Activated CD4-positive, alpha-beta T cell treated with anti-CD3 and anti-CD28 coated beads, Interleukin-2, amount 50 U/mL, for 1 hour (primary cell): ENCODE measurements at regions not wholly inside any gene's neighbourhood (a gene's known extent, or its start where the extent isn't known, plus 50 kb on each side); places are given as distances from the start of the nearest gene placed in this dataset.

Source experiments
- DNase-seq: peaks from one replicate; pipeline ENCODE4 v3.0.0-alpha.2; 2020

DNA sequence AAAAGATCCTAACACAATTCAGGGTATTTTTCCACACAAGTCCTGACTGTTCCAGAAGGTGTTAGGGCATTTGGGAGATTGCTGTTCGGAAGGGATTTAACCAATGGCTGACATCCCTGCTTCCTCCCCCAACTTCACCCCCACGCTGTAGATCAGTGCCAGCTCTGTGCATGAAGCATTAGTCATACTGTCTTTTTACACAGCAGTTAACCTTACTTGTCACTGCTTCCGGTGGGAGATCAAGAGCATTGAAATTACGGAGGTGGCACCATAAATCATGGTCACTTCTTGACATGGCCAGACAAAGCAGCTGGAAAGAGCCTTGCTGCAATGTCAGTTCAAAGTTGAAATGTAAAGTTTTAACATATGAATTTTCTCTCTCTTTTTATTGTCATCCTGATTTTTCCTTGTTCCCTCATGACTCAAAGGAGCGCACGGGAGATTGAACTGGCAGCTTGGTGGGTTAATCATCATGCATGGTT lies 70.2 kb downstream of the HRH4 start:
- no peak for DNase-seq

DNA sequence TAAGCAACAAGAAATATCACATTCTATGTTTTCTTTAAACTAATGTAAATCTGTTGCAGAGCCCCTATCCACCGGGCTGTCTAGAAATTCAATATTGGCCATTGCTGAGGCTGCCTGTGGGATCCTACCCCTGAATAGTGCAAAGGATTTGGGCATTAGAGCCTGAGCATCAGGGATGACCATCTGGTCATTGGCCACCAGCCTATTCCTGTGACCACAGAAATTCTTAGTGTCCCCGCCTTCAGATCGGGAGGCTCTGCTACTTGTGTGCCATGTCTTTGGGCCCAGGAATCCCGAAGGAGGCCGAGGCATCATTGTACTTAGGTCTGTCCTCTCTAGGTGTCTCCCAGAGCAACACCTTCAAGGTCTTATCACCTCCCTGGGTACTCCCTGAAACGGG lies 73.8 kb downstream of the HRH4 start:
- DNase-seq = no peak

DNA sequence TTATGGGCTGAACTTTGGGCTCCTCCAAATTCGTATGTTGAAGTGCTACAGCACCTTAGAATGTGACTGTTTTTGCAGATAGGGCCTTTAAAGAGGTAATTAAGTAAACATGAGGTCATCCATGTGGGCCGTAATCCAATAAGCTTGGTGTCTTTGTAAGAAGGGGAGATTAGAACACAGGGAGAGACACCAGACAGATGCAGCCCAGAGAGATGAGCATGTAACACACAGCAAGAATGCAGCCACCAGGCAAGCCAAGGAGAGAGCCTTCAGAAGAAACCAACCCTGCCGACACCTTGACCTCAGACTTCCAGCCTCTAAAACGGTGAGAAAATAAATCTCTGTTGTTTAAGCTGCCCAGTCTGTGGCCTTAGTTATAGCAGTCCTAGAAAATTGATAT lies 74.3 kb downstream of the HRH4 start:
- no peak for DNase-seq

DNA sequence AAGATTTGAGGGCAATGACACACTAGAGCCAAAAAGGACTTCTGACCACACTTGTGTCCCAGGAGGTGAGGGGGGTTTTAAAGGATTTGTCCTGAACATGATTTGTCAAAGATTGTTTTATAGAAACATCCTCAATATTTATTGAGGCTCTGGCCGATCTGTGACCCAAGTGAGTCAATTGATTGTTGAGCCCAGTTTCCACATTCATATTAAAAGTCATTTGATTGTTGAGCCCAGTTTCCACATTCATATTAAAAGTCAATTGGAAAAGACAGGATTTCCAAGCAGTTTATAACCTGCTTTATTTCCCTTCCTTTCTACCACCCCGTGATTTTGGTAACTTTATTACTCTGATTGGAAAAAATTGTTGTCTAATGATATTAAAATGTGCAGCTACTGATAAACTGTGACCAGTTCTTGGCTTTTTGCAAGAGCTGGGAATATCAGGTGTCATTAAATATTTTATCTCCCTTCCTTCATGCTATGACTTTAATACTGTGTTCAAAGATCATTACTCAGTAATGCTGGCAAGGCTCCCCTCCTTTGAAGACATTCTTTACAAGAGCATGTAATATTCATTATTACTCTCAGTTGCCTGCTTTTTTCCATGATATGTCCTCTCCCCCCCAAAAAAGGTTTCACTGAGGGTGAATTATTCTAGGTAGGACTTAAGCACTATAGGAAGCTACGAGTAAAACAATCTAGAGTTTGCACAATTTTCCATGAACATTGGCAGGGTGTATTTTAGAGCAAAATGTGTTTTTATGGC lies 75.3 kb downstream of the HRH4 start:
- no peak for DNase-seq

DNA sequence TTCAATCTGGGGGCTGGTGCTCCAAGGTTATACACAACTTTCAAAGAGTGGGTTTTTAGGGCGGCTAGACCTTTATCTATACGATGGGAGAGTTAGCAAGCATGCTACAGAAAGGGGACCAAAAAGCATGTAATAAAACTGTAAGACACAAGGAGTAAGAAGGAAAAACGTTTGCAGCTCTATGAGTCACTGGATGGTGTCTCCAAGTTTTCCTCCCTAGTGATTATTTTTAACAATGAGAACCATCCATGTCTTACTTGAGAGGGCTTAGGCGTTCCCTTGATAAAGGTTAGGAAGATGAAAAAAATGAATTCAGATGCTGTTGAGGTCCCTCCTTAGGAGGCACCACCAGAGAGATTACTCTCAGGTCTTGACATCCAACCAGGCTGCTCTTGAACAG lies 75.9 kb downstream of the HRH4 start:
- DNase-seq = no peak

DNA sequence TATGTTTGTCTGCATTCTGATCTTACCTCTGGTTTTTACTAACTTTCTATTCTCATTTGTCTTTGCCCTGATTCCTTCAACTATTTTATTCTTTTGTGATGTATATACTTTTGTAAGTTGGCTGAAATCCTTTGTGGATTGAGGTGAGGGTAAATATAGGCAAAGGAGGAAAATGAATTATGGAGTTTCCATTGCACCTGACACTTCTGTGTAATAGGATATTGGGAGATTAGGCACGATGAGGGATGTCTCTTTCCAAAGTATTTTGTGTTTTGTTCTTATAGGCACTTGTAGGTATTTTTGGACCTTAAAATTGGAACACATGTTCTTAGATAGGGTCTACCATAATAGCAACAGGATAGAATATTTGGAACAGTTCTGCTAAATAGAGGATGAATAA lies 76.4 kb downstream of the HRH4 start:
- no peak for DNase-seq

DNA sequence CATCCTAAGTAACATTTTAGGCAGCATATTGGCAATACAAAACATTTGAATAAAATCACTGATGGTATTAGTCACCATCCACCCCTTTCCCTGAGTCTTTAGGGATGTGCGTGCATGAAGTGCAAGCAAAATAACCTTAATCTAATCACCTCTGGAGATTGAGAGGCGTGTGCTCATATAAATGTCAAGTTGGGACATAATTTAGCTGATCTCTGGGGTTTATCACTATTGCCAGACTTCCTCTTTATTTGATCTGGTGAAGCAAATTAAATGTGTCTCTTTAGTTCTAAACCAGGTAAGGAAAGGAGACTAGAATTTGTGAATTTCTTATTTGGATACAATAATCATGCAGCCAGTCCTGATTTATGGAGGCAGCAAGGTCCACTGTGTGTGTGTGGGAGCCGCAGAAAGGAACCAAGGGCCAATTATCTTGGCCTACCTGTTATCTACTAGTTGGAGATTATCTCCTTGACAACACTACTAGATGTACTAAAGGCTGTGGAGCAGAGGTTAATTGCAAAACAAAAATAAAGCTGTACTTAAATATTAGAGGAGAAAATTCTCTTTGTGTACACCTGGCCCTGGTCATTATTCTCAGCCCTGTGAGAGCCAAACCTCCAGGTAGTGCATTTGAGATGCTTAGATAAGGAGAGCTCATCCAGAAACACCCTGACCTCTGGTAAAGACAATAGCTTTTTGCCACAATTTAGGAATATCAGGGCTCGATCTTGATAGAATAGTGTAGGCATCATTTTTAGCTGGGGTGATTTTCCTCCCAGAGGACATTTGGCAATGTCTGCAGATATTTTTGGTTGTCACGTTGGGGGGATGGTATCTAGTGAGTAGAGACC lies 78.2 kb downstream of the HRH4 start:
- no peak for DNase-seq

DNA sequence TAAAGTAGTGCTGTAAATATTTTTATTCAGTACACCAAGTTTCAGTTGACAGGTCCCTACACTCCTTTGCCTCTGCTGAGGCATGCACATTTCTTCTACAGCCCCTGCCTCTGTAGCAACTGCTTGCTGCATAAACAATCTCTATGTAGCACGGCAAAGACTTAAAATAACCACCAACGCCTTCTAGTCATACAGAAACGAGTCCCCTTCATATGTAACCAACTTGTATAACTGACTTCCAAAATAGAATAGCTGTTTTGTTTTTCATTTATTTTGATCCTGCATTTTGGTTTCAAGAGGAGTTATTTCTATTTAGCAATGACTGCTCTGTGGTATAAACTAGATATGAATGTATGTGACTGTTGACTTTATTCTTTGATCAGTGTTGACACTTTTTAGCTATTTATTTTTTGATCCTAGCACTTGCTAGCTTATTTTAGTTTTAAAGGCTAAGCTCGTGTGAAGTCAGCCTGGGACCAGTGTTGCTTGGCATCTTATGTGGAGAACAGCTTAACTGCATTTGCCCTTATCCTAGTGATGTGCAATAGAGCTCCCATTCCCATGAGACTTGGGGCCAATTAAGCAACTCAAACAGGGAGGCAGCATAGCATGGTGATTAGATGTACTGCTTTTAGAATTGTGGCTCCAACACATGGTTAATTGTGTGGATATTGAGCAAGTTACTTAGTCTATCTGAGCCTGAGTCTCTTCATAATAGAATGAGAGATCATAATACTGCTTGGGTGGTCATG lies 79.6 kb downstream of the HRH4 start:
- DNase-seq = no peak

DNA sequence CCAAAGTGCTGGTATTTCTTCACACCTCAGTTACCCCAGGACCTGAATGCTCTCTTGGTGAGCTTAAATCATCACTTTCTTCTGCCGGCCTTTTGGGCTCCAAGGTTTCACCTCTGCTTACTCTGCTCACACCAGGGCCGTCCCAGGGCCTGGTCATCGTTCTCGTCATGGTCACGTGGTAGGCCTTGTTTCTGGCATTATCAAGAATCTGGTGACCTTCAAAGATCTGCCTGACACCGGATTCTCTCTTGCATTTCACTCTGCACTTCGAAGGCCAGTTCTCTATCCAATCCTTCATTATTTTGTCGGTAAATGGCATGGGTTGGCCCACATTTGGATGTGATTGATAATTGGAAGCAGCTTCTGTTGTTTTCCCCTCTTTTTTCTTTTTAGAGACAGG lies 80.5 kb downstream of the HRH4 start:
- DNase-seq = no peak

DNA sequence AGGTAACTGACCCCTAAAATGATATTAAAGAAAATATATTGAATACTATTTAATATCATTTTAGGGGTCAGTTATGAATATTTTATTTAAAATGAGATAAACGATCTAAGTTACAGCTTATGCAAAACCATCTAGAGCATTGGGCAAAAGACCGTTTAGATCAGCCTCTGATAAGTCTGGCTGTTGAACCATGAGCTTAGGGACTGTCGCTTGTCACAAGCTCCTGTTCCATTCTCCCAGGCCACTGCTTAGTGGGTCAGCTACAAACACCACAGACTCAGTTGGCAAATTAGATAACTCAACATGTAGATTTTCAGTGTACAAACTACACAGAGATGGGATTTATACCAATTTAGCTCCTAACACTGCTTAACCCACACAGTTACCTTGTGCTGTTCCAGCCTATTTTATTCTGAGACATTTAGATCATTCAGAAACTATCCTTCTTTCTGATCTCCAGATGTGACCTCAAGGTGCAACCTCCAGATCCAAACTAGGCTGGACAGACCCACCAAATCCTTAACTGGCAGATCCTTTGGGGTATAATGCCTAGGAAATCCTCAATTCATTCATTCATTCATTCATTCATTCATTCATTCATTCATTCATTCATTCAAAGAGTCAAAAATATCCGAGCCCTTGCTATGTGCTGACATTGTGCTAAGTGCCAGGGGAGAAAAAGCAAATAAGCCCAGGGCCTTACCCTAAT lies 82.8 kb downstream of the HRH4 start:
- no peak for DNase-seq

DNA sequence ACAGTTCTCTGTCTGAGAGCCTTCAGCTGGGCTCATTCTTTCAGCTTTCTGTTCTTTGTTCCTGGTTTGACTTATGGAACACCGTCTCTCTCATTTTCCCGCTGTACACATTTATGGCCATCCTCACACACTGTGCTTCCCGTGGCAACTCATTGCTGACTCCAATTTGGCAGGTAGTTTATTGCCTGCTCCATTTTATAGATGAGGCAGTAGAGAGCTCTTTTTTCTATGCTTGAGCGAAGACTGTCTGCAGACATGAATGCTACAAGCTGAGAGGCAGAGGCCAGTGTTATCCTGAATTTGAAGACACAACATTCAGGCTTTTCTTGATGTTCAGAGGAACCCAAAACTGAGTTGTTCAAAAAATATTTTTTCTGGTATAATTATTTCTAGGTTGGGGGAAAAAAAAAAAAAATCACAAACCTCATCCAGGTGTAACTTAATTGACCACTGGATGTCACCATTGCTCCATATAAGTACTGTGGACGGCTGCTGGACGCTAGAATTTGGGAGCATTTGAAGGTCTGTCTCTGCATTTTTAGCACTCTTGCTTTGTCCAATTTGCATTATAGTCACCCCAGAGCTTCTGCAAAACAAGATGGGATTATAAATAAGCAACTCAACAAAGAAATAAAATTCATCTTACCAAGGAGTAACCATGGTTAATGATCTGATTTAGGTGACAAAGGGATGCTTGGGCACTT lies 83.5 kb downstream of the HRH4 start:
- DNase-seq = no peak

DNA sequence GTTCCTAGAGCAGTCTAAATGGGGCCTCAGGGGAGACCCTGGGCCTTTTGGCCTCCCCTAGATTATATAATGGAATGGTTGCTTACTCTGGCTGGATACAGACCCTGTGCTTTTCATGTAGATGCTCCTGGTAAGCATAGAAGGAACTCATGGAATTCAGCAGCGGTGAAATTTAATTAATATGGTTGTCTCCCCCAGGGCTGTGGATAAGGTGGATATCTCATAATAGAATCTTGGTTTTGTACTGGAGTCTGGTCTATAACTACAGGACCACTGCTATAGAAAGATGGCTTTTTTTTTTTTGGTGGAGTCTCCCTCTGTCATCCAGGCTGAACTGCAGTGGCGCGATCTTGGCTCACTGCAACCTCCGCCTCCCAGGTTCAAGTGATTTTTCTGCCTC lies 84.5 kb downstream of the HRH4 start:
- no peak for DNase-seq

DNA sequence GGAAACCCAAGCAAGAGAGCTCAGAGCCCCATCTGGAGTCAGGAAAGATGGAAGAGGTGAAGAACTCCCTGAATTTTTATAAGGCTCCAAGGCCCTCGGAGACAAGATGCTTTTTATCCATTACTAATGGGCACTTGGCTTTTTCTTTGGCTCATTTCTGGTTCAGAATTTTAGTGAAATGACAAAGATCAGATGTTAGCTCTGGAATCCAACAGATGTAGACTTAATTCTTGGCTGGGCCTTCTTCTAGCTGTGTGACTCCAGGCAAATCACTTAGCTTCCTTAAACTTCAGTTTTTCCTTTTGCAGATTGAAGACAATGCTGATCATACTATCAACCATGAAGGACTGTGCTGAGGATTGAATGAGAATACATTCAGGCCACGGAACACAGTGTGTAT lies 85.2 kb downstream of the HRH4 start:
- no peak for DNase-seq

DNA sequence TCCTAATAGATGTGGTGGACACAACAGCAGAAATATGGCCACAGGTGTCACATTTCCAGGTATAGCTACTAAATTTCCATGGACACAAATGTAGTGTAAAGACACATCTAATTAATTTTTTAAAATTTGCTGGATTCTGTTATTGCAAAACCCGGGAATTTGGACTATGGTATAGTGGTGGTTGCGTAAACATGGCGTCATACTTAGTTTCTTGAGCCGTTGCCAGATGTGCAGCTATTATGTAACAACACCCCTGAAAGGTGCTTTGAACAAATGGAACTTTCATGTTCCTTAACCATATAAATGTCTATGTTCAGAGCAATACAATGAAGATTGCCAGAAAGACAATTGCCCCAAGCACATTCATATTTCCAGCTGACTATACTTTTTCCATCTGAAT lies 85.9 kb downstream of the HRH4 start:
- no peak for DNase-seq

DNA sequence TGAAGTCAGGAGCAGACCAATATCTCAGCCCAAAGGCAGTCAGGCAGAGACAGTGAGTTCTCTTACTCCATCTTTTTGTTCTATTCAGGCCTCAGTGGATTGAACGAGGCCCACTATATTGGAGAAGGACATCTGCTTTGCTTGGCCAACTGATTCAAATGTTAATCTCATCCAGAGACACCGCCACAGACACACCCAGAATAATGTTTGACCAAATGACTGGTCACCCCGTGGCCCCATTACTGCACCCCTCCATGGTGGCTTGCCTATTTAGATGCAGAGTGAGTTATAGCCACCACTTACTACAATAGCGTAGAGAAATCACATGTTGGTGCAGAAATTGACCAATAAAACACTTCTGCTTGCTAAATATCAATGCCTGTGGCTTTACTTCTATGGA lies 88.1 kb downstream of the HRH4 start:
- DNase-seq = no peak

DNA sequence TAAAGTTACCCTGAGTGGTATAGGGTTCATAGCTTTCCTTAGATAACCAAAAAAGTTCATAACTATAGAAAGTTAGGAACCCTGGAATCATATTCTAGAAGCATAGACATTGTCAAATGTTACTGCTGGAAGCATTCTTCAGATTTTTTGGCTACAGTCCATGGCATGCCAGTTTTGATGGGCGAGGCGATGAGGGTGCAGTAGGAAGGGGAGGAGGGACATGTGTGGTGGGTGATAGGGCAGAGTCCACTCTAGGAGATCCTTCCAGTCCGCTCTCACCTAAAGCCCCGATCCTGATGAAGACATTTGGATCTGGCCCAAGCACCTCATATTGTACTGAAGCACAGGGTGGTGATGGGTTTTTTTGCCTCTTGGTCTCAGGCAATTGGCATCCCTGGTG lies 91.8 kb downstream of the HRH4 start:
- DNase-seq = no peak

DNA sequence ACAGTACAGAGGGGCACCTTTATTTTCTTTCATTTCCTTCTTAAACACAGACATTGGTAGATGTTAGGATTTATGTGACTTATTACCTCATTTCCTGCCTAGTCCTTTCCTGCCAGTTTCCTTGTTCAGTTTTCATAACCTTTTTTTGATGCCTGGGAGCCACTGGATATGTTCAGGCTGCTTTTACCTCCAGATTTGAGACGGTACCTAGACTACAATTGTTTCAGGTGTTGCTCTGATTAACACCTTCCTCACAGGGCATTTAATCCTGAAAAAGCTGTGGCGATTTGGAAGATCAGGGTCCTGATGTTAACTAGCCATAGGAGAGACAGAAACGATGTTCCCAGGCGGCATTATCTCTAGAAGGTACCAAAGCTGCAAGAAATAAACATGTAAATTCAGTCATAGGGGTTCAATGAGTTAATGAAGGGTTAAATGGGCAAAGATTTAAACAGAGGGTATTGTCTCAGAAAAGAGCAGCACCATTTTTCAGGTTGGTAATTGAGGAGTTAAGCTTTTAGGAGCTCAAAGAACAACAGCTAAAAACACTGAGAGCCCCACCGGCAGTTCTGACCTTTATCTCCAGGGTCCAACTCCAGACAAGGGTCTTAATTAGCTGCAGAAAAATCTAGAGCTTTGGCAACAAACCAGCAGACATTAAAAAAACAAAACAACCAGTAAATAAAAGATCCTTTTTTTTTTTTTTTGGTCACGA lies 93.3 kb downstream of the HRH4 start:
- no peak for DNase-seq

DNA sequence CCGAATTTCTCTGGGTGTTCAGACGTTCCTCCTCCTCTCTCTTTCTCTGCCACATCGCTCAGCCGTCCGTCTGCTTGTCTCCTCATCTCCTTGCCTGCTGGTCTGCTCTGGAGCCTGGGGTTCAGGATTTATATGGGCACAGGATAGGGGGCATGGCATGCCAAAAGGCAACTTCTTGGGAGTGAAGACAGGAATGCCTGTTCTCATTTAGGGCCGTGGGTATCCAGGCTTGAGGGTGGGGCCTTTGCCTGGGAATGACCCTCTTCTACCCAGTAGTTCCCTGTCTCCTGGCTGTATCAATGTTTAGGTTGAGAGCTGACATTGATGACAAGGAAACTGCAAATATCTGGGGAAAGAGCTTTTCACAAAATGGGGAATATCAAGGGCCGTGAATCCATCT lies 98.0 kb downstream of the HRH4 start:
- no peak for DNase-seq

DNA sequence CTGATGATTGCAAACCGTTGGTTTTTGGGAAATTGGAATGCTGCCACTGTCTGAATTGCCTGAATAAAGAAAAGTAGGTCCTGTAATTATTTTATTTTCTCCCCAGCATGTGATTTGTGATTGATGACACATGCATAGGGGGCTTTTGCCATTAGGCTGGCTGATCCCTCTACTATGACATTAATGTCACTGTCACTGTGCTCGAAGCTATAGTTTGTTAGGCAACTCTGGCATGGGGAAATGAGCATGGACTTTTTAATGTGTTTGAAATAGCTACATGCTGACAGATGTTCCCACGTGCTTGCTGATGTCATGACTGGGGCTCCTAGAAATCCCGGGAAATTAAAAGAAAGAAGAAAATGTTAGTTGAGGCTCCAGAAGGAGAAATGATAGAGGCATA lies 99.1 kb downstream of the HRH4 start:
- DNase-seq = no peak

DNA sequence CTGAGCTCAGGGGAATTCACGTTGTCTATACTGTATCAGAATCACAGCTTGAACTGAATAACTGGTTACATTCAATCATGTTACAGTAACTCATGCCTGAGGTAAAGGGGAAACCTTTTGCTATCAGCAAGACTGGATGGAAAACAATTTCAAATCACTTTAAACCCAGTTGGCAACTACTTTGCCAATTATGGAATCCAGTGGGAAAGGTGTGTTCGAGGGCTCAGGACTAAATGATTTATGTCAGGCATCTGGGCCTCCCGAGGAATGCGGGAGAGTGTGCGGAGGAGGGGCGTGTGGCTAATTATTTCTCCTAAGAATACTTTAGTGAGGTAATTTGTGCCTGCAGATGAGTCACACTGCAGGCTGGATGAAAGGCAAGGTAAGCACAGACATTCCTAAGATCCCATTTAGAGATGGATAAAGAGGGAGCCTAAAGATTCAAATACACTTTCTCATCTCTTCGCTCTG lies 100.1 kb downstream of the HRH4 start:
- DNase-seq = no peak

DNA sequence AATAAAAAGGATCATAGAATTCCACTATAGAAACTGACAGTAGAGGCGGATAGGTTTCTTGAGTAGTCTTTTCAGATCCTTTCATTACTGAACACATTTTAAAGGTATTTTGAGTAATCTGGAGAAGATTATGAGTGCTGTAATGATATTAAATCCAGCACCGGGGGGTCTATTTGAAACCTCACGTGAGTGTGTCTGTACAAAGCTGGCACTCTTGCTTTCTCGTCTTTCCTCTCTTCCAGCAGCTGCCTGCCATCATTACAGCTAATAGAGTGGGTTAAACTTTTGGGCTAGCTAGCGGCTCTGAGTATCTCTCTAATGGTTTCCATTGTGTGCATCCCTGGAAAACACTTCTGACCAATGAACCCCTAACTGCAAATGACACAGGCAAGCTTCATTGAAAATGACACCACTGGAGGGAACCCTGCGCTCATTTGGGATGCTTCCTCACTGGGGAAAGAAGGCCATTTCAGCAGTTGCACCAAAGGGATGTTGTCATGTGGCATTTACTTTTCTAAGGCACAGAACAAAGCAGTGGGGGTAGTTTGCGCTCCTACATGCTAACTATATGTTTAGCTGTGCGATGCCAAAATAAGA lies 101.0 kb downstream of the HRH4 start:
- DNase-seq = no peak
